OCI-LY1 (cell line): ENCODE measurements at regions not wholly inside any gene's neighbourhood (a gene's known extent, or its start where the extent isn't known, plus 50 kb on each side); places are given as distances from the start of the nearest gene placed in this dataset.

Experiments used
- H2AFZ ChIP-seq: fragments of 200-600 bp; sonication (generic), shearing (Covaris generic); 2 replicates; pipeline ENCODE4 v1.6.0; 2014; ENCODE audit warnings: antibody characterized with exemption, mild to moderate bottlenecking, low read length
- H3F3A ChIP-seq: fragments of 200-600 bp; sonication (generic), shearing (Covaris generic); 2 replicates; pipeline ENCODE4 v1.6.0; 2014; ENCODE audit warnings: mild to moderate bottlenecking, antibody characterized with exemption, low read length, moderate library complexity; ENCODE audit not compliant: insufficient read depth
- H3K27ac ChIP-seq: fragments of 200-600 bp; sonication (generic); 2 replicates; pipeline ENCODE4 v1.5.1; 2014; ENCODE audit warnings: low read length, mixed run types, mild to moderate bottlenecking, low read depth; ENCODE audit not compliant: poor library complexity, severe bottlenecking
- H3K27me3 ChIP-seq: fragments of 200-600 bp; sonication (generic); 2 replicates; pipeline ENCODE4 v1.6.0; 2014; ENCODE audit warnings: antibody characterized with exemption, mild to moderate bottlenecking, low read length, moderate library complexity; ENCODE audit not compliant: insufficient read depth
- H3K36me3 ChIP-seq: fragments of 200-600 bp; sonication (generic); 2 replicates; pipeline ENCODE4 v1.6.1; 2014; ENCODE audit warnings: mild to moderate bottlenecking, antibody characterized with exemption, low read length, moderate library complexity, mixed read lengths; ENCODE audit not compliant: insufficient read depth
- H3K4me1 ChIP-seq: fragments of 200-600 bp; sonication (generic); 2 replicates; pipeline ENCODE4 v1.5.1; 2014; ENCODE audit warnings: mild to moderate bottlenecking, low read length, moderate library complexity; ENCODE audit not compliant: insufficient read depth, severe bottlenecking
- H3K4me2 ChIP-seq: fragments of 200-600 bp; sonication (generic), shearing (Covaris generic); 2 replicates; pipeline ENCODE4 v1.6.1; 2014; ENCODE audit warnings: low read length
- H3K4me3 ChIP-seq: fragments of 200-600 bp; sonication (generic); 2 replicates; pipeline ENCODE4 v1.5.1; 2014; ENCODE audit warnings: low read length, low read depth, mild to moderate bottlenecking, mixed read lengths; ENCODE audit not compliant: poor library complexity, severe bottlenecking
- H3K79me2 ChIP-seq: fragments of 200-600 bp; shearing (Covaris generic); 2 replicates; pipeline ENCODE4 v1.6.1; 2016; ENCODE audit warnings: mixed run types, low read length, mixed read lengths; ENCODE audit not compliant: insufficient read depth
- H3K9ac ChIP-seq: fragments of 200-600 bp; sonication (generic), shearing (Covaris generic); 2 replicates; pipeline ENCODE4 v1.6.1; 2014; ENCODE audit warnings: mild to moderate bottlenecking, low read length, mixed read lengths
- H3K9me2 ChIP-seq: fragments of 200-600 bp; sonication (generic), shearing (Covaris generic); 2 replicates; pipeline ENCODE4 v1.6.1; 2014; ENCODE audit warnings: low read depth, mild to moderate bottlenecking, low read length, mixed read lengths
- H3K9me3 ChIP-seq: fragments of 200-600 bp; shearing (Covaris generic); 2 replicates; pipeline ENCODE4 v1.6.1; 2014; ENCODE audit warnings: low read length, mixed read lengths
- H4K20me1 ChIP-seq: fragments of 200-600 bp; sonication (generic), shearing (Covaris generic); 2 replicates; pipeline ENCODE4 v1.6.0; 2016; ENCODE audit warnings: mild to moderate bottlenecking, low read length; ENCODE audit not compliant: insufficient read depth
- EZH2 ChIP-seq: fragments of 200-600 bp; sonication (generic), shearing (Covaris generic); IDR thresholded peaks from 2 replicates; pipeline ENCODE4 v1.8.0; 2017; ENCODE audit warnings: borderline replicate concordance, mixed run types, mild to moderate bottlenecking, antibody characterized with exemption, low read length, moderate library complexity, mixed read lengths
- TF ChIP-seq, protein P1 (sequence below): fragments of 200-600 bp; sonication (generic), shearing (Covaris generic); IDR thresholded peaks from 2 replicates; pipeline ENCODE4 v1.5.1; 2017; ENCODE audit warnings: mild to moderate bottlenecking, antibody characterized with exemption, low read length, moderate library complexity, mixed read lengths

DNA sequence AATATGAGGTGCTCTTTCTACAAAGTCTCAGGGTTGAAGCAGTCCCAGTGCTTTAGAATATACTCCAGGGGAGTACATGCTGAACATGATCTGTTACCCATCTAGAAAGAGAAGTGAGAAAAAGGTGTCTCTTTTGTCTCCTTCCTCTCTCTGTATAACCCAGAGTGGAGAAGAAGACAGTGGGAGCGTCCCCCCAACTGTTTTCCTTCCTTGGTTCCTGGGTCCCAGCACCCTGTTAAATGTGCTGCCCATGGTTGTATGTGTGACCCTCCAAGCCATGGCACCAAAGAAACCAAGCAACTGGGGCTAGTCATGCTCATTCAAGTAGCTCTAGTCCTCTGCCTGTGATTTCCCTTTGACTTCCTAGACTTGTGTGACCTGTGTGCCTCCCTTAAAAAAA lies 683.7 kb downstream of the TBL1XR1 start:
- no peaks in the 10 kb centered on the region for H3K9me2 ChIP-seq
- H3K79me2 ChIP-seq = no peaks in the 10 kb centered on the region
- no peaks in the 10 kb centered on the region for H3K4me1 ChIP-seq
- no peak overlapping the region for H3K4me2 ChIP-seq
- no peak overlapping the region for H3K4me3 ChIP-seq
- peaks cover 16% of the 10 kb centered on the region for H3K9me3 ChIP-seq
- no peaks in the 10 kb centered on the region for H3F3A ChIP-seq
- H3K9ac ChIP-seq = no peak overlapping the region
- no peaks in the 10 kb centered on the region for H4K20me1 ChIP-seq
- no peak overlapping the region for H2AFZ ChIP-seq
- TF ChIP-seq, protein P1, sequence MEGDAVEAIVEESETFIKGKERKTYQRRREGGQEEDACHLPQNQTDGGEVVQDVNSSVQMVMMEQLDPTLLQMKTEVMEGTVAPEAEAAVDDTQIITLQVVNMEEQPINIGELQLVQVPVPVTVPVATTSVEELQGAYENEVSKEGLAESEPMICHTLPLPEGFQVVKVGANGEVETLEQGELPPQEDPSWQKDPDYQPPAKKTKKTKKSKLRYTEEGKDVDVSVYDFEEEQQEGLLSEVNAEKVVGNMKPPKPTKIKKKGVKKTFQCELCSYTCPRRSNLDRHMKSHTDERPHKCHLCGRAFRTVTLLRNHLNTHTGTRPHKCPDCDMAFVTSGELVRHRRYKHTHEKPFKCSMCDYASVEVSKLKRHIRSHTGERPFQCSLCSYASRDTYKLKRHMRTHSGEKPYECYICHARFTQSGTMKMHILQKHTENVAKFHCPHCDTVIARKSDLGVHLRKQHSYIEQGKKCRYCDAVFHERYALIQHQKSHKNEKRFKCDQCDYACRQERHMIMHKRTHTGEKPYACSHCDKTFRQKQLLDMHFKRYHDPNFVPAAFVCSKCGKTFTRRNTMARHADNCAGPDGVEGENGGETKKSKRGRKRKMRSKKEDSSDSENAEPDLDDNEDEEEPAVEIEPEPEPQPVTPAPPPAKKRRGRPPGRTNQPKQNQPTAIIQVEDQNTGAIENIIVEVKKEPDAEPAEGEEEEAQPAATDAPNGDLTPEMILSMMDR = no peak
- H3K36me3 ChIP-seq = no peaks in the 10 kb centered on the region
- H3K27me3 ChIP-seq = no peaks in the 10 kb centered on the region
- H3K27ac ChIP-seq = no peak overlapping the region

DNA sequence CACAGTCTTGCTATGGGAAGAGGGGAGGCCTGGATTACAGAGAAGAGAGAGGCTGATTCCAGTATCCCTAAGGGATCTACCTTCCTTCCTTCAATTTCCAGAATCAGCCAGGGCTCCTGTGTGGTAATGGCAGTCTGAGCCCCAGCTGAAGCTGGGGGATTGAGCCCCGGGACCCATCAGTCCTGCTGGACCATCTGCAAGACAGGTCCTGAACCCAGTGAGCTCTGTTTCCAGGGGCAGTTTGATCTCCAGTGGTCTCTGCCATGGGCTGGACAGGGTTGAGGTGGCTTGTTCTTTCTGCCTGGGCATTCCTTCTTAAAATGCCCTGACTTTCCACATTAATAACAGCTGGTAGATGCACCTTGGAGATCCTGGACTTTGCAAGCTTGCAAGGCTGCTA lies 685.2 kb downstream of the TBL1XR1 start:
- Histone ChIP-seq H2AFZ (no peak overlapping the region), H3K79me2 (no peaks in the 10 kb centered on the region), H3K4me1 (no peaks in the 10 kb centered on the region), H3K27me3 (no peaks in the 10 kb centered on the region), H4K20me1 (no peaks in the 10 kb centered on the region), H3K9ac (no peak overlapping the region), H3K36me3 (no peaks in the 10 kb centered on the region), H3K9me2 (no peaks in the 10 kb centered on the region), H3K4me3 (no peak overlapping the region), H3K27ac (no peak overlapping the region), H3F3A (no peaks in the 10 kb centered on the region), H3K9me3 (peaks cover 16% of the 10 kb centered on the region), H3K4me2 (no peak overlapping the region)
- no peak for TF ChIP-seq EZH2
- TF ChIP-seq, protein P1 = no peak

DNA sequence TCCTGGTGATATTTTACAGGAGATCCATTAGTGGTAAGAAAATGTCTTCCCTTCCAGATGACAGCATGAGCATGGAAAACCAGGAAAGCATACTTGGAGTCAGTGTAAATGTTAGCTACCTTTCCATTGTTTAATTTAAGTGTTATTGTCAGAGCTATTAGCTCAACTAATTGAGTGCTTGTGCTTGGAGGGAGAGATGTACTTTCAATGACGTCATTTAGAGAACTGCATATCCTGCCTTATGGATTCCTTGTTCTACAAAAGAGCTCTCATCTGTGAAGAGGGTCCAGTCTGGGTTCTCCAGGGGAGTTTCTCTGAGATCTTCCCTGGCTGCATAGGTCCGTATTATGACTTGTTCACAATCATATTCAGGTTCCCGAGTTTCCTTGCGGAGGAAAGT lies 687.2 kb downstream of the TBL1XR1 start:
- TF ChIP-seq, protein P1 = no peak
- no peak for TF ChIP-seq EZH2
- H3F3A ChIP-seq = no peaks in the 10 kb centered on the region
- H3K9me2 ChIP-seq = no peaks in the 10 kb centered on the region
- H3K27me3 ChIP-seq = no peaks in the 10 kb centered on the region
- H3K4me1 ChIP-seq = peaks cover 7% of the 10 kb centered on the region
- no peak overlapping the region for H3K4me2 ChIP-seq
- no peaks in the 10 kb centered on the region for H4K20me1 ChIP-seq
- H3K36me3 ChIP-seq = no peaks in the 10 kb centered on the region
- H3K27ac ChIP-seq = no peak overlapping the region
- no peaks in the 10 kb centered on the region for H3K79me2 ChIP-seq
- H3K9ac ChIP-seq = no peak overlapping the region
- peaks cover 16% of the 10 kb centered on the region for H3K9me3 ChIP-seq
- H2AFZ ChIP-seq = no peak overlapping the region
- H3K4me3 ChIP-seq = no peak overlapping the region
